ENCODE measurements at regions not wholly inside any gene's neighbourhood (a gene's known extent, or its start where the extent isn't known, plus 50 kb on each side); places are given as distances from the start of the nearest gene placed in this dataset.

GRCh38 chr11:45368697-45369096 lies 82.6 kb upstream of the SYT13 start:
- Histone ChIP-seq H3K9me3 (ENCODE audit: insufficient read depth, low read length) (no peaks in the 10 kb centered on the region), H3K79me2 (ENCODE audit: low read length) (no peaks in the 10 kb centered on the region), H3K4me3 (ENCODE audit: low read length) (no peak overlapping the region), H2AFZ (ENCODE audit: low read depth, low read length) (no peak overlapping the region), H3K27me3 (ENCODE audit: low read depth, low read length) (peaks cover 48% of the 10 kb centered on the region), H3K9ac (ENCODE audit: low read length) (no peak overlapping the region), H3K27ac (ENCODE audit: low read length) (no peak overlapping the region), H4K20me1 (ENCODE audit: insufficient read depth, low read length) (no peaks in the 10 kb centered on the region), H3K36me3 (replicated peaks; ENCODE audit: low read depth, low read length) (no peaks in the 10 kb centered on the region), H3K4me2 (ENCODE audit: low read length) (no peak overlapping the region), H3K4me1 (ENCODE audit: low read length) (peaks cover 3% of the 10 kb centered on the region; the same call in 1 of the 2 replicates)
- TF ChIP-seq CTCF (IDR thresholded peaks at IDR 0.05; ENCODE audit: low read depth, low read length) = no peak
- TF ChIP-seq EZH2phosphoT487 (IDR thresholded peaks at IDR 0.05; ENCODE audit: low read depth) = no peak

- Histone ChIP-seq H3K27ac (ENCODE audit: low read length) (no peak overlapping the region), H4K20me1 (ENCODE audit: insufficient read depth, low read length) (no peaks in the 10 kb centered on the region), H3K36me3 (replicated peaks; ENCODE audit: low read depth, low read length) (no peaks in the 10 kb centered on the region), H2AFZ (ENCODE audit: low read depth, low read length) (no peak overlapping the region), H3K9me3 (ENCODE audit: insufficient read depth, low read length) (no peaks in the 10 kb centered on the region), H3K79me2 (ENCODE audit: low read length) (no peaks in the 10 kb centered on the region), H3K4me1 (ENCODE audit: low read length) (peaks cover 3% of the 10 kb centered on the region; the same call in 1 of the 2 replicates), H3K4me2 (ENCODE audit: low read length) (no peak overlapping the region), H3K27me3 (ENCODE audit: low read depth, low read length) (peaks cover 50% of the 10 kb centered on the region), H3K4me3 (ENCODE audit: low read length) (no peak overlapping the region), H3K9ac (ENCODE audit: low read length) (no peak overlapping the region)
- TF ChIP-seq CTCF (IDR thresholded peaks at IDR 0.05; ENCODE audit: low read depth, low read length) (no peak), EZH2phosphoT487 (IDR thresholded peaks at IDR 0.05; ENCODE audit: low read depth) (no peak)
Observed at GRCh38 chr11:45366619-45367190, 80.6 kb upstream of the SYT13 start.

GRCh38 chr11:45365961-45366618 lies 79.9 kb upstream of the SYT13 start:
- no peak overlapping the region for H3K9ac ChIP-seq (ENCODE audit: low read length)
- no peaks in the 10 kb centered on the region for H3K79me2 ChIP-seq (ENCODE audit: low read length)
- H2AFZ ChIP-seq (ENCODE audit: low read depth, low read length) = no peak overlapping the region
- H4K20me1 ChIP-seq (ENCODE audit: insufficient read depth, low read length) = no peaks in the 10 kb centered on the region
- H3K36me3 ChIP-seq (replicated peaks; ENCODE audit: low read depth, low read length) = no peaks in the 10 kb centered on the region
- no peak overlapping the region for H3K4me3 ChIP-seq (ENCODE audit: low read length)
- H3K27ac ChIP-seq (ENCODE audit: low read length) = no peak overlapping the region
- no peak overlapping the region for H3K4me2 ChIP-seq (ENCODE audit: low read length)
- TF ChIP-seq EZH2phosphoT487 (IDR thresholded peaks at IDR 0.05; ENCODE audit: low read depth) (no peak), CTCF (IDR thresholded peaks at IDR 0.05; ENCODE audit: low read depth, low read length) (no peak)
- H3K4me1 ChIP-seq (ENCODE audit: low read length) = no peaks in the 10 kb centered on the region
- peaks cover 56% of the 10 kb centered on the region for H3K27me3 ChIP-seq (ENCODE audit: low read depth, low read length)
- no peaks in the 10 kb centered on the region for H3K9me3 ChIP-seq (ENCODE audit: insufficient read depth, low read length)

GRCh38 chr11:45362636-45363035 lies 76.5 kb upstream of the SYT13 start:
- Histone ChIP-seq H3K4me1 (ENCODE audit: low read length) (no peaks in the 10 kb centered on the region), H3K27me3 (ENCODE audit: low read depth, low read length) (peaks cover 38% of the 10 kb centered on the region), H3K4me2 (ENCODE audit: low read length) (no peak overlapping the region), H3K27ac (ENCODE audit: low read length) (no peak overlapping the region), H2AFZ (ENCODE audit: low read depth, low read length) (no peak overlapping the region), H3K9me3 (ENCODE audit: insufficient read depth, low read length) (no peaks in the 10 kb centered on the region), H3K9ac (ENCODE audit: low read length) (no peak overlapping the region), H3K36me3 (replicated peaks; ENCODE audit: low read depth, low read length) (no peaks in the 10 kb centered on the region), H3K79me2 (ENCODE audit: low read length) (no peaks in the 10 kb centered on the region), H3K4me3 (ENCODE audit: low read length) (no peak overlapping the region), H4K20me1 (ENCODE audit: insufficient read depth, low read length) (no peaks in the 10 kb centered on the region)
- no peak for TF ChIP-seq EZH2phosphoT487 (IDR thresholded peaks at IDR 0.05; ENCODE audit: low read depth)
- TF ChIP-seq CTCF (IDR thresholded peaks at IDR 0.05; ENCODE audit: low read depth, low read length) = no peak

Measured in OCI-LY3 (cell line).